Sigmoid colon (tissue), 4 donors: ENCODE measurements at regions not wholly inside any gene's neighbourhood (a gene's known extent, or its start where the extent isn't known, plus 50 kb on each side); places are given as distances from the start of the nearest gene placed in this dataset.

Experiments used
- EP300 ChIP-seq, 4 donors: sonication (generic); formaldehyde crosslinking; IDR thresholded peaks; one replicate each; pipeline ENCODE4 v1.6.1; 2017; ENCODE audit warnings: antibody characterized with exemption in 4 of 4
- POLR2A ChIP-seq, 2 donors: fragments of 450-650 bp; IDR thresholded peaks; one replicate each; pipeline ENCODE4 v1.6.1; 2016; ENCODE audit warnings: antibody characterized with exemption in 2 of 2, mild to moderate bottlenecking in 2 of 2, moderate library complexity in 2 of 2
- POLR2AphosphoS5 ChIP-seq, 4 donors: sonication (generic); formaldehyde crosslinking; IDR thresholded peaks; one replicate each; pipeline ENCODE4 v1.6.1; 2017; ENCODE audit warnings: antibody characterized with exemption in 4 of 4
- TF ChIP-seq, protein P1 (sequence below), 4 experiments: fragments of 450-650 bp in 3 of 4; fragments of 200-600 bp in 1 of 4; IDR thresholded peaks; one replicate each; pipeline ENCODE4 v1.5.1; 2016 to 2019; ENCODE audit warnings: antibody characterized with exemption in 4 of 4, mild to moderate bottlenecking in 3 of 4, moderate library complexity in 2 of 4

DNA sequence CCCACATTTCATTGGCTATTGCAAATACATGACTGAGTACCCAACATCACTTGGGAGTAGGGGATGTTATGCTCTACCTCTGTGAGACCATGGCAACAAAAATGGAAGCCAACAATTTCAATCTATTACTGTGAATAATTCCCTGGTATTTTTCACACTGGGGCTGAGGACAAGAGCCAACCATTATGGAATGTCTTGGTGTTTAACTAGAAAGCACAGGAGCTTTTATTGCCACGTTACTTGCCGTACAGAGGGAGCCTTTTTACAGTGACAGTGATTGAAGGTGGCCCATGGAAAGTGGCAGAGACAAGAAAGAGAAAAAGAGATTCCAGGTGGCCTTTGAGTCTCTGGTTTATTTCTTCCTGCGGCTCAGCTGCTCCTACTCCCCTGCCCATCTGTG lies 105.7 kb upstream of the TBC1D5 start:
- TF ChIP-seq, protein P1, sequence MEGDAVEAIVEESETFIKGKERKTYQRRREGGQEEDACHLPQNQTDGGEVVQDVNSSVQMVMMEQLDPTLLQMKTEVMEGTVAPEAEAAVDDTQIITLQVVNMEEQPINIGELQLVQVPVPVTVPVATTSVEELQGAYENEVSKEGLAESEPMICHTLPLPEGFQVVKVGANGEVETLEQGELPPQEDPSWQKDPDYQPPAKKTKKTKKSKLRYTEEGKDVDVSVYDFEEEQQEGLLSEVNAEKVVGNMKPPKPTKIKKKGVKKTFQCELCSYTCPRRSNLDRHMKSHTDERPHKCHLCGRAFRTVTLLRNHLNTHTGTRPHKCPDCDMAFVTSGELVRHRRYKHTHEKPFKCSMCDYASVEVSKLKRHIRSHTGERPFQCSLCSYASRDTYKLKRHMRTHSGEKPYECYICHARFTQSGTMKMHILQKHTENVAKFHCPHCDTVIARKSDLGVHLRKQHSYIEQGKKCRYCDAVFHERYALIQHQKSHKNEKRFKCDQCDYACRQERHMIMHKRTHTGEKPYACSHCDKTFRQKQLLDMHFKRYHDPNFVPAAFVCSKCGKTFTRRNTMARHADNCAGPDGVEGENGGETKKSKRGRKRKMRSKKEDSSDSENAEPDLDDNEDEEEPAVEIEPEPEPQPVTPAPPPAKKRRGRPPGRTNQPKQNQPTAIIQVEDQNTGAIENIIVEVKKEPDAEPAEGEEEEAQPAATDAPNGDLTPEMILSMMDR (IDR thresholded peaks at IDR 0.05) = no peak
- TF ChIP-seq POLR2AphosphoS5 (IDR thresholded peaks at IDR 0.05) = no peak
- TF ChIP-seq EP300 (IDR thresholded peaks at IDR 0.05) = no peak
- no peak for TF ChIP-seq POLR2A (IDR thresholded peaks at IDR 0.05)
